COLO668 (cell line): ENCODE measurements at regions not wholly inside any gene's neighbourhood (a gene's known extent, or its start where the extent isn't known, plus 50 kb on each side); places are given as distances from the start of the nearest gene placed in this dataset.
"Not testable (repeated sequence)": the region's sequence is repeated elsewhere in the genome, so short reads cannot be mapped to it uniquely, and the experiment has no call there.

ENCODE experiments used
- DNase-seq: peaks from one replicate; lab custom pipeline; 2025; ENCODE audit not compliant: unreplicated experiment; lab: John Stamatoyannopoulos, UW

DNA sequence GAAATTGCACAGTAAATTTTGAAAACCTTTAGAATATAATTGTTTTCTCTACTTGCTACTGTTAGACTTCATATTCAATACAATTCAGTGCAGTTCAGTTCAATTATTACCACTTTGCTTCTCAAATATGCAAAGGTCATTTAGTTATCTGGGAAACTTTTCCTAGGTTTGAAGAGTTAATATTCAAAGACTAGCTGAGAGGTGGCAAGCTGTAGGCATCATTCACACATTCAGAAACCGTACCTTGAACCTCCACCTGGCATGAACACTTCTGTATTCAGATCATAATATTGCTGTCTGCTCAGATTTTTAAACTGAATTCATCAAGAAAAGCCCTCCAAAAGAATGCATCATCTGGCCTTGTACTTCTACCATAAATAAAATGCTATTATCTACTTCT lies 162.1 kb upstream of the PCSK5 start:
- DNase-seq: no peak

DNA sequence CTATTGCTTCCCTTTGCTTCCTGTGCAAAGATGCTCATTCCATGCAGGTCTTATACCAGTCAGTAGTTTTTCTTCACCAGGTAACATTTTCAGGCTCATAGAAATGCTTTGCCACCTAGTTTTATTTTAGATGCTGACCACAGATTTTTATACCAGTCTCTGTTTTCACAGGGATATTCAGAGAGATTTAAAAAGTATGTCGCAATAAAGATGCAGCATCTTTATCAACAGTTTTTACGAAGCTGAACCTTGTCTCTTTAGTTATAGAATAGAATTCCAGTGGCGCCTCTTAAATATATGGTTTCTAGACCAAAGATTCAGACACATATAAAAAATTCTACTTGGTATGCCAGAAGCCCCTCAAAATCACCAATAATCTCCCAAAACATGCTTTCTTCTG lies 155.7 kb upstream of the PCSK5 start:
- no peak for DNase-seq

DNA sequence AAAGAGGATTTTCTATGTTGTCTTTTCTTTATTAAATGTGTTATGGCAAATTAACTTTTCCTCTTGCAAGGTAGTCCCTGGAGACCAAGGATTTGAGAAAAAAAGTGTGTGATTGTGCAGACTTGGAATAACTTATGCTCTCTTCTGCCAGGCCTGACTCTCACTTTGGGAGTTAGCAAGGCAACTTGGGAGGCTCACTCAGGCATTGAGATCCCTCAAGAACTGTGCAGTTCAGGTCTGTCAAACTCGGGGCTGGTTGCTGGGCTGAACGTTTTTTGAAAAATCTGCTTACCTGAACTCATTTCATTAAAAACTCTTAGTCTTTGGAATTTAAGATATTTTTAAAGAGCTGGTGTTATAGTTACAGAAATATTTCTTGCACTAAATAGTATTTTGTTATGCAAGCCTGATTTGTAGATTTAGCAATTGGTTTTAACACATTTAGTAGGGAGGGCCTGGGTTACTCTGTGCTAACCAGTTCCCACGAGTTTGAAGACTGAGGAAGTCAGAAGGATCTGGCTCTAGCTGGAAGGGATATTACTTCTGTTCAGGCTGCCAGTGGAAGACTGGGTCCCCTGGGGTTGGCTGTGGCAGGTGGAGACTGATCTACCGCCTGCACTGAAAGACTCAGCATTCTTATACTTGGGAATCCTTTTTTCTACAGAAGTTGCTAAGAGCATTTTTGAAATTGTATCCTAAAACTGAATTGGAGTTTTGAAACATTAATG lies 150.4 kb upstream of the PCSK5 start:
- no peak for DNase-seq

DNA sequence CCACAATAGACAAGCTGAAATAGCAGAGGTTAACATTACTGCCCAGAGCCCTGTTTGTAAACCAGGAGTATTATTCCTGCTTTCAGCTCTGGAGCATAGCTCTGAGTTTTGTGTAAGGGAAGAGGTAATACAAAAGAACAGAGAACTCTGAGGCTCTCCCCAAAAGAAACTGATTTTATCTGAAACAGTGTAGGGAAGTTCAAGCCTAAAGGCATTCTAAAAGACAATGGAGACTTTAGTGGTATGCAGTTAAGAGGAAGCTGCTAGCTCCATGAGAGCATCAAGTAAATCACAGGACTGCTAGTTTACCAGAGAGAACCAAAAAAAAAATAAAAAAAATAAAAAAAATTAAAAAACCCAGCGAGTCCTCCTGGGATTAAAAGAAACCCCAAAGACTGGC lies 146.6 kb upstream of the PCSK5 start:
- no peak for DNase-seq

DNA sequence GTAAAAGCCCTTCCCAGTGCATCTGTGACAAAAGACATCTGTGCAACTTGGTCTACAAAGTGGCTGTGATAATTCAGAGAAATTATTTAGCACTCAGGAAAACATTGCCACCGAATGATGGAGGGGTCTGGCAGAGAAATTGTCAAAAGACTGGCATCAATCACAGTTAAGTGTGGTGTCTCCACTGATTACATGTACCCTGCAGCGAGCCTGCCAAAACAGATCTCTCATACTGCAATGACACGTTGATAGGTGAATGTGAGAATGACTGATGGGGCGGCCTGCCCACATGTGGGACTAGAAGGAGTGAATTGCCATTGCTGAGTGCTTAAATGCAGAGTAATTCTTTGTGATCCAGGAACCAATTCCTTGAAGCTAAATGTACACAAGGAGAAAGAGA lies 136.4 kb upstream of the PCSK5 start:
- no peak for DNase-seq

DNA sequence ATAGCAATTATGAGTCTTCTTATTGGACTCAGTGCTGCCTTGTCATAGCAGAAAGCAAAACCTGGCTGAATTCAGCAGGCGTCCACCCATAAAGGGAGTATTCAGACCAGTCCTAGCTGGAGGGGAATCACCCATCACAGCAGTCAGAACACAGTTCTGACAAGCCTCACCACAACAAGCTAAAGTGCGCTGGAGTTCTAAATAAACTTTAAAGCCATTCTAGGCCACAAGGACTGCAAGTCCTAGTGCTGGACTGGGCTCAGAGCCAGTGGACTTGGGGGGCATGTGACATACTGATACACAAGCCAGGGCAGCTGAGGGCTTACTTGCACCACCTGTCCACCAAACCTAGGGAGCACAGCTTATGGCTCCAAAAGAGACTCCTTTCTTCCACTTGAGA lies 115.3 kb upstream of the PCSK5 start:
- no peak for DNase-seq

DNA sequence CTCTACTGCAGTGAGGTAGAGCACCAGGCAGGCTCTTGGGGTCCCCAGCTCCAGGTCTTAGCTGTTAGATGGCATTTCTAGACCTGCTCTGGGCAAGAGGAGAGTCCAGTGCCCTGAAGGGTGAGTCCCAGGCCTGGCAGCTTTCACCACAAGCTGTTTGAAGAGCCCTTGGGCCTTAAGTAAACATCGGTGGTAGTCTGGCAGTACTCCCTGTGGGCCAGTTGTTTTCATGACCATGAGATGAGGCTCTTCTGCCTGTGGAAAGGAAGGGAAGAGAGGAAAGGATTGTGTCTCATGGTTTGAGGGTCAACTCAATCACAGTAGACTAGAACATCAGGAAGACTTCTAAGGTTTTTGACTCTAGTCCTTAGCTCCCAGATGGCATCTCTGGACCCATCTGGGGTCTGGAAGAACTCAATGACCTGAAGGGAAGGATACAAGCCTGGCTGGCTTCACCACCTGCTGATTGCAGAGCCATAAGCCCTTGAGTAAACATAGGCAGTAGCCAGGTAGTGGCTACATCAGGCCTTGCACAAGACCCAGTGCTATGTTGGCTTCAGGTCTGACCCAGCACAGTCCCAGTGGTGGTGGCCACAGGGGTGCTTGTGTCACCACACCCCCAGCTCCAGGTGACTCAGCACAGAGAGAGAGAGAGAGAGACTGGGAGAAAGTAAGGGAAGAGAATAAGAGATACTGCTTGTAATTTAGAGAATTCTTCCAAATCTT lies 114.3 kb upstream of the PCSK5 start:
- DNase-seq: peak; percentile 29

DNA sequence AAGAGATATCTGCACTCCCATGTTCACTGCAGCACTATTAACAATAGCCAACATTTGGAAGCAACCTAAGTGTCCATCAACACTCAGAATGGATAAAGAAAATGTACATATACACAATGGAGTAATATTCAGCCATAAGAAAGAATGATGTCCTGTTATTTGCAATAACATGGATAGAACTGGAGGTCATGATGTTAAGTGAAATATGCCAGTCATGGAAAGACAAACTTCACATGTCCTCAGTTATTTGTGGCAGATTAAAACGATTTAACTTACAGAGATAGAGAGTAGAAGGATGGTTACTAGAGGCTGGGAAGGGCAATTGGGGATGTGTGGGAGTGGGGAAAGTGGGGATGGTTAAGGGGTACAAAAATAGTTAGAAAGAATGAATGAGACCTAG lies 110.3 kb upstream of the PCSK5 start:
- no peak for DNase-seq

DNA sequence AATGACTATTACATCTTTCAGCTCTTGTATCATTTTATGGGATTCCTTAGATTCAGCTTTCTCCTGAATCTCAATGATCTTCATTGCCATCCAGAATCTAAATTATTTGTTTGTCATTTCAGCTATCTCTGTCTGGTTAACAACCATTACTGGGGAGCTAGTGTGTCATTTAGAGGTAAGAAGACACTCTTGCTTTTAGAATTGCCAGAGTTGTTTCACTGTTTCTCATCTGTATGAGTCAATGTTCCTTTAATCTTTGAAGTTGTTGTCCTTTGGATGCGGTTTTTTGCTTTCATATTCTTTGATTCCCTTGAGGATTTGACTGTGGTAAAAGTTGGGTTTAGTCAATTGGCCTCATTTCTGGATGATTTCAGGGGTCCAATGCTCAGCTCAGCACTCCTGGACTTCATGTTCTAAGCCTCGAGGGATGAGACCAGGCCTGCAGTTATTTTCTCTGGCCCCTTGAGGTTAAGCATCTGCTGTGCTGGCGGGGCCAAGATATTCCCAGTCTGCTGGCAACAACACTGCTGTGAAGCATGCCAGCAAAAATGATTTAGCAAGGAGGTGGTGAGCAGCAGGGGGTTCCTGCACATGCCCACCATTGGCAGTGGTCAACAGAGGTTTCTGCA lies 102.4 kb upstream of the PCSK5 start:
- no peak for DNase-seq

DNA sequence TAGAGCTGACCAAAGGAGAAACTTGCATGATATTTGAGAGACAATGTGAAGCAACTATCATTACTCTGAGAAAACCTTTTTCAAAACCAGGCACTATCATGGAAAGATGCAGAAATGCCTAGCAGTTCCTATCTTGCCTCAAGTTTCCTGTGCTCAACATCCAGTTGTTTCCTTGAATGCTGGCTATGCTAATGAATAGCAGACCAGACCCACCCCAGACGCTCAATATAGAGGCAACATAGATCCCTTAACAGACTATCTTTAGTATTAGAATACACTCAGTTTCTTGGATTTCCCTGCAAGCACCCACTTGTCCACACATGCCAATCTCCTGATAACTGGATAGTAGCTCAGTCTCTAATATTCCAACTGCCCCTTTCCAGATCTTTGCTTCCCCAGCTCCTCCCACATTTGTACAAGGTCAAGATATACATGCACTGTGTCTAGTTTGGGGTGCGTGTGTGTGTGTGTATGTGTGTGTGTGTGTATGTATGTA lies 93.3 kb upstream of the PCSK5 start:
- DNase-seq: no peak

DNA sequence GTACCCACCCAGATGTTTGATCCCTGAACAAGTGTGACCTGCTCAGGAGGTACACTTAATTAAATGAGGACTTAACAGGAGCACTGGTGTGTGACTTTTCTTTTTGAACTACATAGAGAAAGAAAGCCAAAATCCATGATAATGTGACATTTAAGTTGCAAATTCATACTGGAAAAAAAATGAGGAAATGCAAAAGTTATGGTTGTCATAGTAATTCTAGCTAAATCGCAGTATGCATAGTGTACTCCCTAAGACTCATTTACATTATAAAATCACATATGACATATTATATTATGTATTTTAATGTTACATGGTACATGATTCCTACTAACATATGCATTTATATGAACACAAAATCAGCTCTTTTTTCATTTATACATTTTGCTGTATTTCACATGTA lies 92.0 kb upstream of the PCSK5 start:
- no peak for DNase-seq

DNA sequence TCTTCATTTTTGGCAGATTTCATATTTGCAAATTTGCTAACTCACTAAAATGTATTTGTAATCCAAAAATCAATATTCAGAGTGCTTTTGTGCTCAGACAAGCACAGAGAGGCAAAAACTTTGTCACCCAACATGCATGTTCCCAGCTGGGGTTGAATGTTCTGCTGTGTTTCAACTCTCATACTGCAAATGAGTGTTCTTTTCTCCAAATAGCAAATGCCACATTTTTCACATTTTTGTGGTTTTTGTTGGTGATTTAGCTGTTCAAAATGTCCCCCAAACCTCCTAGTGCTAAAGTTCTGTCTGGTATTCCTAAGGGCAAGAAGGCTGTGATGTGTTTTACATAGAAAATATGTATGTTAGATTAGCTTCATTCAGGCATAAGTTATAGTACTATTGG lies 87.3 kb upstream of the PCSK5 start:
- DNase-seq: no peak

DNA sequence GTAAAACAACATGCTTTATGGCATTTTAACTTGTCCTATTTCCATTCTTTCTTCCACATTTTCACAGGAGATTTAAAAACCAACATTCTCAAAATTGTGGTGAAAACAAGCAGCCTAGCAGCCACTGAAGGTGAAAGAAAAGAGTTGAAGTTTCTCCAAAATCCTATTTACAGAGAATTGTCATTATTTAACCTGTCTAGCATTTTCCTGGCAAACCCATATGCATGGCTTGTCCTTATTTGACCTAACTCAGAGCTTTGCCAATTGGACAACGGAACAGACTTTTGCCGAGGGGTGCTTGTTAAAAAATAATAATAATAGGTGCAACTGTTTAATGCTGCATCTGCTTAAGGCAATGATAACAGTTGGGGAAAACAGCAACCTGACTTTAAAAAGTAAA lies 80.4 kb upstream of the PCSK5 start:
- no peak for DNase-seq

DNA sequence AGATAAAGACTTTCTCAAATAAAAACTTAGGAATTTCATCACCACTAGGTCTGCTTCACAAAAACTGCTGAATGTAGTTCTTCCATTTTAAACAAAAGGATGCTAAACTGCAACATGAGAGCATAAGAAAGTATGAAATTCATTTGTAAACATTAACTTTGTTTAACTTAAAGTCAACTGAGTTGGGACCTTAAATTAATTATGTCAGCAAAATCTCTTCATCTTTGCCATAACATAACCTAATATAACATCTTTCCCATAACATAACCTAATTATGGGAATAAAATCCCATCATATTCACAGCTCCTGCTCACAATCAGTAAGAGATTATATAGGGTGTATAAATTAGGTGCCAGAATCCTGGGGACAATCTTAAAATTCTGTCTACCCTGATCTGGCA lies 78.8 kb upstream of the PCSK5 start:
- no peak for DNase-seq

DNA sequence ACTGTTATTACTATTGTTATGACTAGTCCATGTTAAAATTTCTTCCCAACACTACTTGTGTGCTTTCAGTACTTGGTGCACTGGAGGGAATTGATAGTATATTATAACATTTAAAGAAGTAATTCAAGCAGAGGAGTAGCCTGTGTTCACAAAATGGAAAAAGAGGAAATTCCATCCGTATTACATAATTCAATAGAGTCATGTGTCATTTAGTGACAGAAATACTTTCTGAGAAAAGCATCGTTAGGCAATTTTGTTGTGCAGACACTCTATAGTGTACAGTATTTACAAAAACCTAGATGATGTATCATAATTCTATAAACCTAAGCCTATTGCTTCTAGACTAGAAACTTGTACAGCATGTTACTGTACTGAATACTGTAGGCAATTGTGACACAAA lies 78.3 kb upstream of the PCSK5 start:
- DNase-seq: no peak

DNA sequence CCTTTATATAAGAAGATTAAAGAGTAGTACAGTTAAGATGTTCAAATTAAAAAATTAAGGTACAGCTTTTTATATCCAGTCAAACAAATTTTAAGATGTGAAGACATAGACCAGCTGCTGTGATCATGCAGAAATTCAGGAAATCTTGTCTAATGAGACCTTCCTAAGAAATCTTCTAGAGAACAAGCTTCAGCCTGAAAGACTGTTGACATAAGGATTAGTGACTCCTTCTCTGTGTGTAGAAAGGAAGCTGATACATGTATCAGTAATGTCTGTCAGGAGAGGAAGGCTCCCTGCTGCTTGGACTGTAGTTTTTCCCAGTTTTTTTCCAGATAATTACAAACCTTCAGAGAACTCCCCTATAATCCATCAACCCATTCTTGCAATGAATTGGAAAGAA lies 75.8 kb upstream of the PCSK5 start:
- DNase-seq: no peak

DNA sequence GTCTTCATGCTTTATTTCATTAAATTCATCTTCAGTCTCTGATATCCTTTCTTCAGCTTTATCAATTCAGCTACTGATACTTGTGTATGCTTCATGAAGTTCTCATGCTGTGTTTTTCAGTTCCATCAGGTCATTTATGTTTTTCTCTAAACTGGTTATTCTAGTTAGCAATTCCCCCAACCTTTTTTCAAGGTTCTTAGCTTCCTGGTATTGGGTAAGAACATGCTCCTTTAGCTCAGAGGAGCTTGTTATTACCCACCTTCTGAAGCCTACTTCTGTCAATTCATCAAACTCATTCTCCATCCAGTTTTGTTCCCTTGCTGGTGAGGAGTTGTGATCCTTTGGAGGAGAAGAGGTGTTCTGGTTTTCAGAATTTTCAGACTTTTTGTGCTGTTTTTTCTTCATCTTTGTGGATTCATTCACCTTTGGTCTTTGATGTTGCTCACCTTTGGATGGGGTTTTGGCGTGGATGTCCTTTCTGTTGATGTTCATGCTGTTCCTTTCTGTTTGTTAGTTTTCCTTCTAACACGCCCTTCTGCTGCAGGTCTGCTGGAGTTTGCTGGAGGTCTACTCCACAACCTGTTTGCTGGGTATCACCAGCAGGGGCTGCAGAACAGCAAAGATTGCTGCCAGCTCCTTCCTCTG lies 69.9 kb upstream of the PCSK5 start:
- not testable (repeated sequence) for DNase-seq

DNA sequence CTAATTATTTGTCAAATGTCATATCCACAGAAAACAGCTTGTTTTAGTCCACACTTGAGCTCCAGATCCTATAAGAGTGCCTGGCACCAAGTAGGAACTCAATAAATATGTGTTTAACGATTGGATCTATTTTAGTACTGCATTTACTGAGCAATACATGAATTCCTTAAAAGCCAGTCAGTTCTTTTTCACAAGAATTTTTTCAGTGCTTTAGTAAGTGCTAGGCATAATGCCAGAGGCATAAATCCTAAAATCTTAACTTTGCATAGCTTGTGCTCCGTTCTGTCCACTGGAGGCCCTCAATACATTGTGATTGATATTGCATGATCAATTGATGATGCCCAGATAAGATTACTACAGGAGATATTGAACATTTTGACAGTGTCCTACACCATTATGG lies 67.3 kb upstream of the PCSK5 start:
- no peak for DNase-seq

DNA sequence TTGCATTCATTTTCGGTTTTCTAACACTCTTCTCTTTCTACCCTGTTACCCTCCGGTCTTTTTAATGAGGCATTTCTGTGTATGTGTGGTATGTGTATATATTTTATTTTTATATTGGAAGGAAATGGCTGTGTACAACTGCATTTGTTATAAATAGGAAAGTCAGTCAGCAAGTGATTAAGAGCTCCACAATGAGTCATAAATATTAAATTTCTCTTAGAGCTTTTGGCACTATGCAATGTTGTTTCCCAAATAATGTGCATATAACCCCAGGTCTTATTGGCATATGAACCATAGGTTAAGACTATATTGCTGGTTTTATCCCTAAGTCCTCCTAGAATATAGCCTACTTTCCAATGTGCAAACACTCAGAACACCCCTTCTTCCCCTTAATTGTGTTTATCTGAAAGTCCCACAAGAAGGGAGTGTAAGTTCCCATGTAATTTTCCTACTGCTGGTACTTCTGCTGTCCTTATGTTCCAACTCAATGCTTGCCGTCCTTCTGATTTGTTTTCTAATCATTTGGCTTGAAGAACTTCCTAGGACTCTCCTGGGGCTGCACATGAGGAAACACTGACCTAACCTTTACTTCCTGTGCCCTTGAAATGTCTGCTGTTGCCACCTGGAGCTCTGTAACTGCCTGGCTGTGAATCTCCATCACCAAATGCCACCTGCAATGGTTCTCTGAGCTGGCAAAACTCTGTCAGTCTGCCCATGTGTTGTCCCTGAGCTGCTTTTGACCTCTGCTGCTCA lies 65.5 kb upstream of the PCSK5 start:
- no peak for DNase-seq

DNA sequence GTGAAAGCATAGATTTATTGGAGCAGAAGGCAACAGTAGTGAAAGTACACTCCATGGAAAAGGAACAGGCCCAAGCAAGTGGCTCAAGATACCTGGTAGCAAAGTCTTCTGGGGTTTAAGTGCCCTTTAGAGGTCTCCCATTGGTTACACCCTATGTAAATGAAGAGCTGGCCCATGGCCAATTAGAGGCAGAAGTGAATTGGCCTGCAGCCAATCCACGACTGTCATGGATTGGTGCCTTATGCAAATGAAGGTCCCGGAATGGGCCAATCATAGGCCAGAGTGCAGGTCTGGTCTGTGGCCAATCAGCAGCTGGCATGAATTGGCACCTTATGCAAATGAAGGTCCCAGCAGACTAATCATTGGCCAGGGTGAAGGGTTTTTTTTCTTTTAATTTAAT lies 64.2 kb upstream of the PCSK5 start:
- no peak for DNase-seq

DNA sequence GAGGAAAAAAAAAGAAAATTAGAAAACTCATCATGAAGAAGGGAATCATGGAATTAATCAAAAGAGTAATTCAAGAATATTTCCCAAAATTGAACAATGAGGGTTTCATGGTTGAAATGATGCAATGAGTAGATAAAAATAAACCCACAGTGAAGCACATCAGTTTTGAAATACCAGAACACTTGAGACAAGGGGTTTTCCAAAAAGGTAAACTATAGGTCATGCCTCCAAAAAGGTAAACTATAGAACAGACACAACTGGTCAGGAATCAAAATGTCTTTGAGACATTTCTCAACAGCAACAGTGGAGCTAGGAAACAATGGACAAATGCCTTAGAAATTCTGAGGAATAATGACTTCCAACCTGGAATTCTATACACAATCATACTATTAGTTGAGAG lies 60.2 kb upstream of the PCSK5 start:
- no peak for DNase-seq
